ENCODE measurements at regions not wholly inside any gene's neighbourhood (a gene's known extent, or its start where the extent isn't known, plus 50 kb on each side); places are given as distances from the start of the nearest gene placed in this dataset.

GRCh38 chr11:71075871-71076420 is 176.4 kb downstream of the SHANK2 start:
- TF ChIP-seq CTCF (conservative IDR thresholded peaks at IDR 0.05; ENCODE audit: low read depth, low read length) (no peak), EZH2phosphoT487 (IDR thresholded peaks at IDR 0.05; ENCODE audit: borderline replicate concordance, low read length) (no peak)
